ENCODE measurements at regions not wholly inside any gene's neighbourhood (a gene's known extent, or its start where the extent isn't known, plus 50 kb on each side); places are given as distances from the start of the nearest gene placed in this dataset.

DNA sequence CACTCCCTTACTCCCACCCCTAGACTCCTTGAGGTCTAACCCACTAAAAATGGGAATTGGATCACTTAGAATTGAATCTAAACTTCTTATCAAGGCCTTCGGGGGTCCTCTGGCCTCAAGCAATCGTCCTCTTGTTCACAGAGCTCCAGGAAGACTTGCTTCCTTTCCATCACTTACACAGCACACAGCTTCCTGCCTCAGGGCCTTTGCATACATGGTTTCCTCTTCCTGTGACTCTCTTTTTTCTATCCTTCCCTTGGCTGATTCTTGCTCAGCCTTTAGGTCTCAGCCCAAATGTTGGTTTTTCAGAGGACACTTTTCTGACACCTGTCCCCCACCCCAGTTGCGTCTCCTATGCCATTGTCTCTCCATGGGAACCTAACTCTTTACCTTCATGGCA lies 50.0 kb upstream of the ALDH1B1 start:
- TF ChIP-seq, protein P1, sequence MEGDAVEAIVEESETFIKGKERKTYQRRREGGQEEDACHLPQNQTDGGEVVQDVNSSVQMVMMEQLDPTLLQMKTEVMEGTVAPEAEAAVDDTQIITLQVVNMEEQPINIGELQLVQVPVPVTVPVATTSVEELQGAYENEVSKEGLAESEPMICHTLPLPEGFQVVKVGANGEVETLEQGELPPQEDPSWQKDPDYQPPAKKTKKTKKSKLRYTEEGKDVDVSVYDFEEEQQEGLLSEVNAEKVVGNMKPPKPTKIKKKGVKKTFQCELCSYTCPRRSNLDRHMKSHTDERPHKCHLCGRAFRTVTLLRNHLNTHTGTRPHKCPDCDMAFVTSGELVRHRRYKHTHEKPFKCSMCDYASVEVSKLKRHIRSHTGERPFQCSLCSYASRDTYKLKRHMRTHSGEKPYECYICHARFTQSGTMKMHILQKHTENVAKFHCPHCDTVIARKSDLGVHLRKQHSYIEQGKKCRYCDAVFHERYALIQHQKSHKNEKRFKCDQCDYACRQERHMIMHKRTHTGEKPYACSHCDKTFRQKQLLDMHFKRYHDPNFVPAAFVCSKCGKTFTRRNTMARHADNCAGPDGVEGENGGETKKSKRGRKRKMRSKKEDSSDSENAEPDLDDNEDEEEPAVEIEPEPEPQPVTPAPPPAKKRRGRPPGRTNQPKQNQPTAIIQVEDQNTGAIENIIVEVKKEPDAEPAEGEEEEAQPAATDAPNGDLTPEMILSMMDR (conservative IDR thresholded peaks at IDR 0.05) = no peak
- no peak for TF ChIP-seq EZH2 (IDR thresholded peaks at IDR 0.05; ENCODE audit: low read depth)
- Histone ChIP-seq H3F3A (ENCODE audit: insufficient read depth, low read depth) (no peaks in the 10 kb centered on the region), H3K4me3 (no peak overlapping the region), H3K4me1 (replicated peaks; ENCODE audit: insufficient read depth) (no peaks in the 10 kb centered on the region), H3K79me2 (ENCODE audit: low read depth) (no peaks in the 10 kb centered on the region), H3K36me3 (ENCODE audit: low read depth) (no peaks in the 10 kb centered on the region), H3K27ac (no peak overlapping the region), H4K20me1 (ENCODE audit: insufficient read depth) (no peaks in the 10 kb centered on the region), H3K27me3 (ENCODE audit: insufficient read depth, low read depth) (no peaks in the 10 kb centered on the region), H3K9me3 (ENCODE audit: insufficient read depth, low read depth) (no peaks in the 10 kb centered on the region), H3K9me2 (ENCODE audit: insufficient read depth) (no peaks in the 10 kb centered on the region), H2AFZ (no peak overlapping the region), H3K4me2 (no peak overlapping the region)
- CTCF ChIA-PET = interaction anchor here (0.6 kb wide), 1 partner anchor 99 kb away, joined by 6 read pairs; no protein-coding TSS in a partner anchor
- BruUV-seq (replicated peaks) = no TSS peak
- intact Hi-C loops (cut with micrococcal nuclease; ENCODE audit: unreplicated experiment) = no loop called here
- POLR2A ChIA-PET (ENCODE audit: unreplicated experiment) = no interaction called here
- DNase-seq = no peak

DNA sequence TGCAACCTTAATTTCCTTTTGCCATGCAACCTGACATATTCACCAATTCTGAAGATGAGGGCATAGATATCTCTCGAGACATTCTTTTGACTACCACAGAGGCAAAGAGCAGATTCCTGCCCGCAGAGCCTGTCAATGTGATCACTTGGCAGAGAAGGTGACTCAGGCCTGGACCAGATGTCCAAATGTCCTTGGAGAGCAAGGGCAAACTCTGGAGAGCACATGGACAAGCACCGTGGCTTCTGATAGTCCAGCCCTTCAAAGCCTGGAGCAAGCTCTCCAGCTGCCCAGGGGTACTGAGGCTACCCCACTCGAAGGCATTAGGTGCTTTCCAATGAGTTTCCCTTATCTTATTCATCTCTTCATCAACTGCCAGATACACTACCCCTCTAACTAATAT lies 50.4 kb upstream of the ALDH1B1 start:
- Histone ChIP-seq H4K20me1 (ENCODE audit: insufficient read depth) (no peaks in the 10 kb centered on the region), H3K9me3 (ENCODE audit: insufficient read depth, low read depth) (no peaks in the 10 kb centered on the region), H3K4me3 (no peak overlapping the region), H3K79me2 (ENCODE audit: low read depth) (no peaks in the 10 kb centered on the region), H3K9me2 (ENCODE audit: insufficient read depth) (no peaks in the 10 kb centered on the region), H3K27ac (no peak overlapping the region), H2AFZ (no peak overlapping the region), H3F3A (ENCODE audit: insufficient read depth, low read depth) (no peaks in the 10 kb centered on the region), H3K27me3 (ENCODE audit: insufficient read depth, low read depth) (no peaks in the 10 kb centered on the region), H3K4me2 (no peak overlapping the region), H3K4me1 (replicated peaks; ENCODE audit: insufficient read depth) (no peaks in the 10 kb centered on the region), H3K36me3 (ENCODE audit: low read depth) (no peaks in the 10 kb centered on the region)
- POLR2A ChIA-PET (ENCODE audit: unreplicated experiment) = no interaction called here
- no peak for DNase-seq
- no TSS peak for BruUV-seq (replicated peaks)
- TF ChIP-seq EZH2 (IDR thresholded peaks at IDR 0.05; ENCODE audit: low read depth) = no peak
- TF ChIP-seq, protein P1 (conservative IDR thresholded peaks at IDR 0.05) = no peak
- intact Hi-C loops (cut with micrococcal nuclease; ENCODE audit: unreplicated experiment) = no loop called here
- CTCF ChIA-PET = interaction anchor here (0.6 kb wide), 1 partner anchor 98 kb away, joined by 6 read pairs; no protein-coding TSS in a partner anchor

DNA sequence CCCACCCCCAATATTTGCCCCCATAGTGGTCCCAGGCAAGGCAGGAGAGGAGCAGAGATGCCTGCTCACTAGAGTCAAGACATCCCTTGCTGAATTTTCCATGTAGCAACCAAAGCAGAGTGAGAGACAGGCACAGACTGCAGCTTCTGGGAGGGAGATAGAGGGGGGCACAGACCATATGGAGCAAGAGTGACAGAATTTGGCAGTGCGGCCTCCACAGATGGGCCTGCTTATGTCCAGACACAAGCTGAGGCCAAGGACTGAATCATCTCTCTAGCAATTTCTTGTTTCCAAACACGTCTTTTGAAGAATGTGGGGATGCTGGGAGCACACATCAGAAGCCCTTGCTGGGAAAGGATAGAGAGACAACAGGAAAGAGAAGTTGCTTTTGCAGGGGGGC lies 53.0 kb upstream of the ALDH1B1 start:
- ChIA-PET POLR2A (ENCODE audit: unreplicated experiment) (interaction anchor here (0.7 kb wide), 1 partner anchor 41 kb away, joined by 4 read pairs; no protein-coding TSS in a partner anchor), CTCF (no interaction called here)
- intact Hi-C loops (cut with micrococcal nuclease; ENCODE audit: unreplicated experiment) = no loop called here
- Histone ChIP-seq H2AFZ (no peak overlapping the region), H3K9me2 (ENCODE audit: insufficient read depth) (no peaks in the 10 kb centered on the region), H3K9me3 (ENCODE audit: insufficient read depth, low read depth) (no peaks in the 10 kb centered on the region), H3K27ac (no peak overlapping the region), H3K4me3 (no peak overlapping the region), H3K36me3 (ENCODE audit: low read depth) (no peaks in the 10 kb centered on the region), H3K27me3 (ENCODE audit: insufficient read depth, low read depth) (no peaks in the 10 kb centered on the region), H3K79me2 (ENCODE audit: low read depth) (no peaks in the 10 kb centered on the region), H3F3A (ENCODE audit: insufficient read depth, low read depth) (no peaks in the 10 kb centered on the region), H3K4me2 (no peak overlapping the region), H3K4me1 (replicated peaks; ENCODE audit: insufficient read depth) (no peaks in the 10 kb centered on the region), H4K20me1 (ENCODE audit: insufficient read depth) (no peaks in the 10 kb centered on the region)
- no peak for TF ChIP-seq EZH2 (IDR thresholded peaks at IDR 0.05; ENCODE audit: low read depth)
- TF ChIP-seq, protein P1 (conservative IDR thresholded peaks at IDR 0.05) = no peak
- DNase-seq = no peak
- no TSS peak for BruUV-seq (replicated peaks)
